ENCODE measurements at regions not wholly inside any gene's neighbourhood (a gene's known extent, or its start where the extent isn't known, plus 50 kb on each side); places are given as distances from the start of the nearest gene placed in this dataset.

DNA sequence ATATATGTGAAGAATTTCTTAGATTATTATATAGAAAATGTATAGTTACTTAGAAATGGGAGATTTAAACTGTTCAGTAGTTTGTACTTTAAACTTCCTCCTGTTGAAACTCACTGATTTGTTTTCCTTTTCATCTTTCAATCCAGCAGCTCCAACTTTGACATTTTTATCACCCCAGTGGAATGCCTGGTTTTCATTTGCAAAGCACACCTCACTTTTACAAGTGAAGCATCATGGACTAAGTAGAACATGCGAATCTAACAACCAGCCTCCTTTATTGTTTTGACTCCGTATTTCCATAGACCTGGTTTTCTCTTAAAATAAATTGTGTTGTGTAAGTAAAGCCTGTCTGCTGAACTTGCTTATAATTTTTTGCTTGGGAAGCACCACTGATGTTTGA is 97.8 kb upstream of the ROBO2 start:
- CTCF ChIA-PET: no interaction called here
- POLR2A ChIA-PET: no interaction called here
- TF ChIP-seq ZIC2 (tag by site-specific recombination; IDR thresholded peaks at IDR 0.05) (no peak), TRIM28 (IDR thresholded peaks at IDR 0.05; ENCODE audit: borderline replicate concordance, low read length) (no peak), BCL11A (tag by site-specific recombination; IDR thresholded peaks at IDR 0.05; ENCODE audit: low read depth) (no peak), ZNF544 (tag by site-specific recombination; IDR thresholded peaks at IDR 0.05) (no peak), ZNF610 (tag by site-specific recombination; IDR thresholded peaks at IDR 0.05; ENCODE audit: borderline replicate concordance) (no peak), KLF8 (tag by site-specific recombination; IDR thresholded peaks at IDR 0.05) (no peak), KLF7 (tag by site-specific recombination; IDR thresholded peaks at IDR 0.05; ENCODE audit: borderline replicate concordance) (no peak), ZNF768 (tag by site-specific recombination; IDR thresholded peaks at IDR 0.05) (no peak), ZNF223 (tag by site-specific recombination; IDR thresholded peaks at IDR 0.05) (no peak), ZEB2 (tag by site-specific recombination; IDR thresholded peaks at IDR 0.05) (no peak)
- TF ChIP-seq, protein P1, sequence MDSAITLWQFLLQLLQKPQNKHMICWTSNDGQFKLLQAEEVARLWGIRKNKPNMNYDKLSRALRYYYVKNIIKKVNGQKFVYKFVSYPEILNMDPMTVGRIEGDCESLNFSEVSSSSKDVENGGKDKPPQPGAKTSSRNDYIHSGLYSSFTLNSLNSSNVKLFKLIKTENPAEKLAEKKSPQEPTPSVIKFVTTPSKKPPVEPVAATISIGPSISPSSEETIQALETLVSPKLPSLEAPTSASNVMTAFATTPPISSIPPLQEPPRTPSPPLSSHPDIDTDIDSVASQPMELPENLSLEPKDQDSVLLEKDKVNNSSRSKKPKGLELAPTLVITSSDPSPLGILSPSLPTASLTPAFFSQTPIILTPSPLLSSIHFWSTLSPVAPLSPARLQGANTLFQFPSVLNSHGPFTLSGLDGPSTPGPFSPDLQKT (IDR thresholded peaks at IDR 0.05; ENCODE audit: borderline replicate concordance, low read depth, low read length): no peak
- TF ChIP-seq, protein P2, sequence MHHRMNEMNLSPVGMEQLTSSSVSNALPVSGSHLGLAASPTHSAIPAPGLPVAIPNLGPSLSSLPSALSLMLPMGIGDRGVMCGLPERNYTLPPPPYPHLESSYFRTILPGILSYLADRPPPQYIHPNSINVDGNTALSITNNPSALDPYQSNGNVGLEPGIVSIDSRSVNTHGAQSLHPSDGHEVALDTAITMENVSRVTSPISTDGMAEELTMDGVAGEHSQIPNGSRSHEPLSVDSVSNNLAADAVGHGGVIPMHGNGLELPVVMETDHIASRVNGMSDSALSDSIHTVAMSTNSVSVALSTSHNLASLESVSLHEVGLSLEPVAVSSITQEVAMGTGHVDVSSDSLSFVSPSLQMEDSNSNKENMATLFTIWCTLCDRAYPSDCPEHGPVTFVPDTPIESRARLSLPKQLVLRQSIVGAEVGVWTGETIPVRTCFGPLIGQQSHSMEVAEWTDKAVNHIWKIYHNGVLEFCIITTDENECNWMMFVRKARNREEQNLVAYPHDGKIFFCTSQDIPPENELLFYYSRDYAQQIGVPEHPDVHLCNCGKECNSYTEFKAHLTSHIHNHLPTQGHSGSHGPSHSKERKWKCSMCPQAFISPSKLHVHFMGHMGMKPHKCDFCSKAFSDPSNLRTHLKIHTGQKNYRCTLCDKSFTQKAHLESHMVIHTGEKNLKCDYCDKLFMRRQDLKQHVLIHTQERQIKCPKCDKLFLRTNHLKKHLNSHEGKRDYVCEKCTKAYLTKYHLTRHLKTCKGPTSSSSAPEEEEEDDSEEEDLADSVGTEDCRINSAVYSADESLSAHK (tag by site-specific recombination; IDR thresholded peaks at IDR 0.05): no peak
- TF ChIP-seq, protein P3, sequence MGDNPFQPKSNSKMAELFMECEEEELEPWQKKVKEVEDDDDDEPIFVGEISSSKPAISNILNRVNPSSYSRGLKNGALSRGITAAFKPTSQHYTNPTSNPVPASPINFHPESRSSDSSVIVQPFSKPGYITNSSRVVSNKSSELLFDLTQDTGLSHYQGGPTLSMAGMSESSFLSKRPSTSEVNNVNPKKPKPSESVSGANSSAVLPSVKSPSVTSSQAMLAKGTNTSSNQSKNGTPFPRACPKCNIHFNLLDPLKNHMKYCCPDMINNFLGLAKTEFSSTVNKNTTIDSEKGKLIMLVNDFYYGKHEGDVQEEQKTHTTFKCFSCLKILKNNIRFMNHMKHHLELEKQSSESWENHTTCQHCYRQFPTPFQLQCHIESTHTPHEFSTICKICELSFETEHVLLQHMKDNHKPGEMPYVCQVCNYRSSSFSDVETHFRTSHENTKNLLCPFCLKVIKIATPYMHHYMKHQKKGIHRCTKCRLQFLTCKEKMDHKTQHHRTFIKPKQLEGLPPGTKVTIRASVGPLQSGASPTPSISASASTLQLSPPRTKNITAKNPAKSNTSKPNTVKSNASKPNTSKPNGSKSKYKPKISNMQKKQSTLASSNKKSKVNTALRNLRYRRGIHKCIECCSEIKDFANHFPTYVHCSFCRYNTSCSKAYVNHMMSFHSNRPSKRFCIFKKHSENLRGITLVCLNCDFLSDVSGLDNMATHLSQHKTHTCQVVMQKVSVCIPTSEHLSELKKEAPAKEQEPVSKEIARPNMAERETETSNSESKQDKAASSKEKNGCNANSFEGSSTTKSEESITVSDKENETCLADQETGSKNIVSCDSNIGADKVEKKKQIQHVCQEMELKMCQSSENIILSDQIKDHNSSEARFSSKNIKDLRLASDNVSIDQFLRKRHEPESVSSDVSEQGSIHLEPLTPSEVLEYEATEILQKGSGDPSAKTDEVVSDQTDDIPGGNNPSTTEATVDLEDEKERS (tag by site-specific recombination; IDR thresholded peaks at IDR 0.05): no peak
- TF ChIP-seq, protein P4, sequence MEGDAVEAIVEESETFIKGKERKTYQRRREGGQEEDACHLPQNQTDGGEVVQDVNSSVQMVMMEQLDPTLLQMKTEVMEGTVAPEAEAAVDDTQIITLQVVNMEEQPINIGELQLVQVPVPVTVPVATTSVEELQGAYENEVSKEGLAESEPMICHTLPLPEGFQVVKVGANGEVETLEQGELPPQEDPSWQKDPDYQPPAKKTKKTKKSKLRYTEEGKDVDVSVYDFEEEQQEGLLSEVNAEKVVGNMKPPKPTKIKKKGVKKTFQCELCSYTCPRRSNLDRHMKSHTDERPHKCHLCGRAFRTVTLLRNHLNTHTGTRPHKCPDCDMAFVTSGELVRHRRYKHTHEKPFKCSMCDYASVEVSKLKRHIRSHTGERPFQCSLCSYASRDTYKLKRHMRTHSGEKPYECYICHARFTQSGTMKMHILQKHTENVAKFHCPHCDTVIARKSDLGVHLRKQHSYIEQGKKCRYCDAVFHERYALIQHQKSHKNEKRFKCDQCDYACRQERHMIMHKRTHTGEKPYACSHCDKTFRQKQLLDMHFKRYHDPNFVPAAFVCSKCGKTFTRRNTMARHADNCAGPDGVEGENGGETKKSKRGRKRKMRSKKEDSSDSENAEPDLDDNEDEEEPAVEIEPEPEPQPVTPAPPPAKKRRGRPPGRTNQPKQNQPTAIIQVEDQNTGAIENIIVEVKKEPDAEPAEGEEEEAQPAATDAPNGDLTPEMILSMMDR (tag by site-specific recombination; IDR thresholded peaks at IDR 0.05): no peak
- TF ChIP-seq, protein P5, sequence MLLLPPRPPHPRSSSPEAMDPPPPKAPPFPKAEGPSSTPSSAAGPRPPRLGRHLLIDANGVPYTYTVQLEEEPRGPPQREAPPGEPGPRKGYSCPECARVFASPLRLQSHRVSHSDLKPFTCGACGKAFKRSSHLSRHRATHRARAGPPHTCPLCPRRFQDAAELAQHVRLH (tag by site-specific recombination; IDR thresholded peaks at IDR 0.05): no peak
- TF ChIP-seq, protein P6, sequence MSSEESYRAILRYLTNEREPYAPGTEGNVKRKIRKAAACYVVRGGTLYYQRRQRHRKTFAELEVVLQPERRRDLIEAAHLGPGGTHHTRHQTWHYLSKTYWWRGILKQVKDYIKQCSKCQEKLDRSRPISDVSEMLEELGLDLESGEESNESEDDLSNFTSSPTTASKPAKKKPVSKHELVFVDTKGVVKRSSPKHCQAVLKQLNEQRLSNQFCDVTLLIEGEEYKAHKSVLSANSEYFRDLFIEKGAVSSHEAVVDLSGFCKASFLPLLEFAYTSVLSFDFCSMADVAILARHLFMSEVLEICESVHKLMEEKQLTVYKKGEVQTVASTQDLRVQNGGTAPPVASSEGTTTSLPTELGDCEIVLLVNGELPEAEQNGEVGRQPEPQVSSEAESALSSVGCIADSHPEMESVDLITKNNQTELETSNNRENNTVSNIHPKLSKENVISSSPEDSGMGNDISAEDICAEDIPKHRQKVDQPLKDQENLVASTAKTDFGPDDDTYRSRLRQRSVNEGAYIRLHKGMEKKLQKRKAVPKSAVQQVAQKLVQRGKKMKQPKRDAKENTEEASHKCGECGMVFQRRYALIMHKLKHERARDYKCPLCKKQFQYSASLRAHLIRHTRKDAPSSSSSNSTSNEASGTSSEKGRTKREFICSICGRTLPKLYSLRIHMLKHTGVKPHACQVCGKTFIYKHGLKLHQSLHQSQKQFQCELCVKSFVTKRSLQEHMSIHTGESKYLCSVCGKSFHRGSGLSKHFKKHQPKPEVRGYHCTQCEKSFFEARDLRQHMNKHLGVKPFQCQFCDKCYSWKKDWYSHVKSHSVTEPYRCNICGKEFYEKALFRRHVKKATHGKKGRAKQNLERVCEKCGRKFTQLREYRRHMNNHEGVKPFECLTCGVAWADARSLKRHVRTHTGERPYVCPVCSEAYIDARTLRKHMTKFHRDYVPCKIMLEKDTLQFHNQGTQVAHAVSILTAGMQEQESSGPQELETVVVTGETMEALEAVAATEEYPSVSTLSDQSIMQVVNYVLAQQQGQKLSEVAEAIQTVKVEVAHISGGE (tag by site-specific recombination; conservative IDR thresholded peaks at IDR 0.05; ENCODE audit: low read depth): no peak
- TF ChIP-seq, protein P7, sequence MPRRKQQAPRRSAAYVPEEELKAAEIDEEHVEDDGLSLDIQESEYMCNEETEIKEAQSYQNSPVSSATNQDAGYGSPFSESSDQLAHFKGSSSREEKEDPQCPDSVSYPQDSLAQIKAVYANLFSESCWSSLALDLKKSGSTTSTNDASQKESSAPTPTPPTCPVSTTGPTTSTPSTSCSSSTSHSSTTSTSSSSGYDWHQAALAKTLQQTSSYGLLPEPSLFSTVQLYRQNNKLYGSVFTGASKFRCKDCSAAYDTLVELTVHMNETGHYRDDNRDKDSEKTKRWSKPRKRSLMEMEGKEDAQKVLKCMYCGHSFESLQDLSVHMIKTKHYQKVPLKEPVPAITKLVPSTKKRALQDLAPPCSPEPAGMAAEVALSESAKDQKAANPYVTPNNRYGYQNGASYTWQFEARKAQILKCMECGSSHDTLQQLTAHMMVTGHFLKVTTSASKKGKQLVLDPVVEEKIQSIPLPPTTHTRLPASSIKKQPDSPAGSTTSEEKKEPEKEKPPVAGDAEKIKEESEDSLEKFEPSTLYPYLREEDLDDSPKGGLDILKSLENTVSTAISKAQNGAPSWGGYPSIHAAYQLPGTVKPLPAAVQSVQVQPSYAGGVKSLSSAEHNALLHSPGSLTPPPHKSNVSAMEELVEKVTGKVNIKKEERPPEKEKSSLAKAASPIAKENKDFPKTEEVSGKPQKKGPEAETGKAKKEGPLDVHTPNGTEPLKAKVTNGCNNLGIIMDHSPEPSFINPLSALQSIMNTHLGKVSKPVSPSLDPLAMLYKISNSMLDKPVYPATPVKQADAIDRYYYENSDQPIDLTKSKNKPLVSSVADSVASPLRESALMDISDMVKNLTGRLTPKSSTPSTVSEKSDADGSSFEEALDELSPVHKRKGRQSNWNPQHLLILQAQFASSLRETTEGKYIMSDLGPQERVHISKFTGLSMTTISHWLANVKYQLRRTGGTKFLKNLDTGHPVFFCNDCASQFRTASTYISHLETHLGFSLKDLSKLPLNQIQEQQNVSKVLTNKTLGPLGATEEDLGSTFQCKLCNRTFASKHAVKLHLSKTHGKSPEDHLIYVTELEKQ (tag by site-specific recombination; IDR thresholded peaks at IDR 0.05; ENCODE audit: borderline replicate concordance): no peak
- TF ChIP-seq, protein P8, sequence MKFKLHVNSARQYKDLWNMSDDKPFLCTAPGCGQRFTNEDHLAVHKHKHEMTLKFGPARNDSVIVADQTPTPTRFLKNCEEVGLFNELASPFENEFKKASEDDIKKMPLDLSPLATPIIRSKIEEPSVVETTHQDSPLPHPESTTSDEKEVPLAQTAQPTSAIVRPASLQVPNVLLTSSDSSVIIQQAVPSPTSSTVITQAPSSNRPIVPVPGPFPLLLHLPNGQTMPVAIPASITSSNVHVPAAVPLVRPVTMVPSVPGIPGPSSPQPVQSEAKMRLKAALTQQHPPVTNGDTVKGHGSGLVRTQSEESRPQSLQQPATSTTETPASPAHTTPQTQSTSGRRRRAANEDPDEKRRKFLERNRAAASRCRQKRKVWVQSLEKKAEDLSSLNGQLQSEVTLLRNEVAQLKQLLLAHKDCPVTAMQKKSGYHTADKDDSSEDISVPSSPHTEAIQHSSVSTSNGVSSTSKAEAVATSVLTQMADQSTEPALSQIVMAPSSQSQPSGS (tag by site-specific recombination; IDR thresholded peaks at IDR 0.05; ENCODE audit: low read depth): no peak
- no peak overlapping the region for H3K27ac ChIP-seq (ENCODE audit: extremely low read depth, low read depth, low read length)
- H3K9me3 ChIP-seq (ENCODE audit: control insufficient read depth, insufficient read depth, low read depth, low read length): no peaks in the 10 kb centered on the region
- H3K36me3 ChIP-seq (ENCODE audit: control insufficient read depth in 2 of 2, insufficient read depth in 1 of 2, low read length in 2 of 2): no peaks in the 10 kb centered on the region
- H3K4me3 ChIP-seq (ENCODE audit: low read depth, low read length): no peak overlapping the region
- no peaks in the 10 kb centered on the region for H3K4me1 ChIP-seq (ENCODE audit: control insufficient read depth, insufficient read depth, low read length)
